K562 (cell line): ENCODE measurements at regions not wholly inside any gene's neighbourhood (a gene's known extent, or its start where the extent isn't known, plus 50 kb on each side); places are given as distances from the start of the nearest gene placed in this dataset.

Experiments
- ATAC-seq: fragments of 200-7000 bp; cut with Tn5 transposase; 3 replicates; pipeline ENCODE4 v1.9.1; 2020; ENCODE audit warnings: moderate library complexity
- BruUV-seq: library from RNA; stranded (reverse); fragments of 400-500 nt; replicated peaks from 2 replicates; lab custom pipeline; 2021; lab: Mats Ljungman, UMichigan
- CTCF ChIA-PET: fragments of 300-600 bp; formaldehyde crosslinking; extraction: SDS; loops from one replicate; lab custom pipeline; 2021; ENCODE audit warnings: low intra/inter-chr PET ratio; lab: Yijun Ruan, JAX
- POLR2A ChIA-PET: fragments of 300-600, 350-650 bp; sonication (Branson Sonifier 250); formaldehyde crosslinking; extraction: SDS; loops from one replicate; lab custom pipeline; 2021; ENCODE audit warnings: antibody characterized with exemption, inconsistent platforms; lab: Yijun Ruan, JAX
- DNase-seq, 4 experiments: peaks; one replicate each; pipeline versions ENCODE4 v3.0.0 to v3.0.0-alpha.2; 2011 to 2018; ENCODE audit warnings: low spot score in 3 of 4, mixed read lengths in 3 of 4; ENCODE audit errors: extremely low read depth in 1 of 4
- FAIRE-seq: peaks from 2 replicates; lab custom pipeline; 2011; peaks lifted over from hg19 to GRCh38; lab: Jason Lieb, UNC
- H2AFZ ChIP-seq: 2 replicates; pipeline ENCODE4 v1.6.0; 2011; ENCODE audit warnings: low read depth, low read length, control low read depth, inconsistent platforms
- H3K27ac ChIP-seq: fragments of 200-600 bp; 3 replicates; pipeline ENCODE4 v1.8.0; 2011; ENCODE audit warnings: low read depth, mild to moderate bottlenecking, control low read depth, inconsistent platforms, low read length, moderate library complexity, mixed read lengths; ENCODE audit errors: extremely low read depth
- H3K27me3 ChIP-seq, 2 experiments: fragments of 300-600 bp in 1 of 2; 2 replicates in 1 of 2; 3 replicates in 1 of 2; pipeline versions ENCODE4 v1.6.0 to v1.8.0; 2011; ENCODE audit warnings: inconsistent platforms in 2 of 2, low read length in 2 of 2, mild to moderate bottlenecking in 1 of 2, mixed read lengths in 1 of 2, moderate library complexity in 1 of 2; ENCODE audit not compliant: control insufficient read depth in 2 of 2, insufficient read depth in 2 of 2
- H3K36me3 ChIP-seq: fragments of 300-600 bp; 3 replicates; pipeline ENCODE4 v1.8.0; 2011; ENCODE audit warnings: mild to moderate bottlenecking, low read length, inconsistent platforms; ENCODE audit not compliant: control insufficient read depth, insufficient read depth
- H3K4me1 ChIP-seq, 2 experiments: fragments of 200-600 bp in 1 of 2; replicated peaks in 1 of 2; 2 replicates in 1 of 2; 3 replicates in 1 of 2; pipeline versions ENCODE4 v1.5.1 to v1.8.0; 2011; ENCODE audit warnings: inconsistent platforms in 2 of 2, low read length in 2 of 2, mild to moderate bottlenecking in 1 of 2, mixed read lengths in 1 of 2, moderate library complexity in 1 of 2; ENCODE audit not compliant: control insufficient read depth in 2 of 2, insufficient read depth in 2 of 2
- H3K4me2 ChIP-seq: 2 replicates; pipeline ENCODE4 v1.6.1; 2011; ENCODE audit warnings: low read length, control low read depth, inconsistent platforms, mixed read lengths; ENCODE audit not compliant: insufficient read depth
- H3K4me3 ChIP-seq: fragments of 200-600 bp; sonication (generic), shearing (Covaris generic); 2 replicates; pipeline ENCODE4 v1.5.1; 2016; ENCODE audit warnings: control low read depth, inconsistent platforms
- H3K79me2 ChIP-seq: fragments of 200-600 bp; 3 replicates; pipeline ENCODE4 v1.8.0; 2011; ENCODE audit warnings: low read length, inconsistent platforms; ENCODE audit not compliant: control insufficient read depth, insufficient read depth
- H3K9ac ChIP-seq, 2 experiments: 2 replicates each; pipeline versions ENCODE4 v1.6.0 to v1.6.1; 2011; ENCODE audit warnings: low read depth in 2 of 2, low read length in 2 of 2, control low read depth in 1 of 2, inconsistent platforms in 1 of 2, mild to moderate bottlenecking in 1 of 2, mixed read lengths in 1 of 2; ENCODE audit not compliant: insufficient read depth in 1 of 2
- H3K9me1 ChIP-seq: one replicate; pipeline ENCODE4 v1.6.0; 2011; ENCODE audit warnings: inconsistent platforms, mild to moderate bottlenecking, low read length, moderate library complexity; ENCODE audit not compliant: control insufficient read depth, insufficient read depth
- H3K9me3 ChIP-seq: replicated peaks from 2 replicates; pipeline ENCODE4 v1.5.1; 2011; ENCODE audit warnings: low read depth, low read length, inconsistent platforms; ENCODE audit not compliant: control insufficient read depth, insufficient read depth
- H4K20me1 ChIP-seq: replicated peaks from 2 replicates; pipeline ENCODE4 v1.6.1; 2011; ENCODE audit warnings: low read length, inconsistent platforms, mixed read lengths; ENCODE audit not compliant: control insufficient read depth, insufficient read depth
- ATF1 ChIP-seq, 2 experiments: fragments of 450-650 bp in 1 of 2; IDR thresholded peaks; 2 replicates each; pipeline ENCODE4 v1.6.1; 2016; ENCODE audit warnings: missing compliant biosample characterization in 1 of 2, missing genetic modification characterization in 1 of 2
- CBFB ChIP-seq: sonication (generic); formaldehyde crosslinking; IDR thresholded peaks from 2 replicates; pipeline ENCODE4 v1.4.0; 2020; ENCODE audit warnings: mild to moderate bottlenecking, missing genetic modification reagents
- CBX5 ChIP-seq: IDR thresholded peaks from 2 replicates; pipeline ENCODE4 v1.6.1; 2014; ENCODE audit warnings: low read depth, borderline replicate concordance
- HSF4 ChIP-seq: fragments of 250-450 bp; sonication (Bioruptor Pico); IDR thresholded peaks from 2 replicates; pipeline ENCODE4 v2.1.2; 2022; ENCODE audit warnings: mild to moderate bottlenecking, moderate library complexity, borderline replicate concordance
- KLF13 ChIP-seq: fragments of 450-650 bp; IDR thresholded peaks from 2 replicates; pipeline ENCODE4 v1.6.1; 2016; ENCODE audit warnings: missing genetic modification characterization, low read depth, mild to moderate bottlenecking, missing compliant biosample characterization, moderate library complexity, borderline replicate concordance
- NFE2 ChIP-seq: IDR thresholded peaks from 2 replicates; pipeline ENCODE4 v1.6.1; 2014; ENCODE audit warnings: antibody characterized with exemption, low read depth
- RHOXF2B ChIP-seq: fragments of 250-450 bp; sonication (Bioruptor Pico); conservative IDR thresholded peaks from 2 replicates; pipeline ENCODE4 v1.5.1; 2021
- SREBF2 ChIP-seq: sonication (generic); formaldehyde crosslinking; IDR thresholded peaks from 2 replicates; pipeline ENCODE4 v1.4.0; 2020; ENCODE audit warnings: mild to moderate bottlenecking, missing genetic modification reagents
- TCF7 ChIP-seq: sonication (generic); IDR thresholded peaks from 2 replicates; pipeline ENCODE4 v1.6.1; 2016; ENCODE audit warnings: antibody characterized with exemption, borderline replicate concordance
- ZNF717 ChIP-seq: fragments of 250-450 bp; sonication (Bioruptor Pico); IDR thresholded peaks from 2 replicates; pipeline ENCODE4 v1.5.0; 2021
- WGBS: fragments of 100-300 bp; shearing (Covaris generic); methylation state at CpG from one replicate; pipeline ENCODE4 v1.1.6; 2016; ENCODE audit warnings: low coverage, mixed read lengths; ENCODE audit not compliant: insufficient coverage; ENCODE audit errors: missing lambda C conversion rate; 5-methylcytosine and 5-hydroxymethylcytosine counted together
- in situ Hi-C: fragments of 300-500 bp; cut with MboI; formaldehyde crosslinking; loops from 4 replicates; pipeline ENCODE4 v1.15.0; 2018; ENCODE audit warnings: inconsistent platforms, mixed read lengths
- intact Hi-C: fragments of 100-400 bp; cut with micrococcal nuclease; formaldehyde crosslinking; loops from 2 replicates; pipeline ENCODE4 v1.14.2; 2022
- TF ChIP-seq, protein P1 (sequence below), 2 experiments: fragments of 450-650 bp in 1 of 2; sonication (generic) in 1 of 2; formaldehyde crosslinking in 1 of 2; IDR thresholded peaks; 2 replicates each; pipeline versions ENCODE4 v1.7.1 to v1.9.0; 2016 to 2022; ENCODE audit warnings: inconsistent platforms in 1 of 2, mild to moderate bottlenecking in 1 of 2, missing genetic modification reagents in 1 of 2

DNA sequence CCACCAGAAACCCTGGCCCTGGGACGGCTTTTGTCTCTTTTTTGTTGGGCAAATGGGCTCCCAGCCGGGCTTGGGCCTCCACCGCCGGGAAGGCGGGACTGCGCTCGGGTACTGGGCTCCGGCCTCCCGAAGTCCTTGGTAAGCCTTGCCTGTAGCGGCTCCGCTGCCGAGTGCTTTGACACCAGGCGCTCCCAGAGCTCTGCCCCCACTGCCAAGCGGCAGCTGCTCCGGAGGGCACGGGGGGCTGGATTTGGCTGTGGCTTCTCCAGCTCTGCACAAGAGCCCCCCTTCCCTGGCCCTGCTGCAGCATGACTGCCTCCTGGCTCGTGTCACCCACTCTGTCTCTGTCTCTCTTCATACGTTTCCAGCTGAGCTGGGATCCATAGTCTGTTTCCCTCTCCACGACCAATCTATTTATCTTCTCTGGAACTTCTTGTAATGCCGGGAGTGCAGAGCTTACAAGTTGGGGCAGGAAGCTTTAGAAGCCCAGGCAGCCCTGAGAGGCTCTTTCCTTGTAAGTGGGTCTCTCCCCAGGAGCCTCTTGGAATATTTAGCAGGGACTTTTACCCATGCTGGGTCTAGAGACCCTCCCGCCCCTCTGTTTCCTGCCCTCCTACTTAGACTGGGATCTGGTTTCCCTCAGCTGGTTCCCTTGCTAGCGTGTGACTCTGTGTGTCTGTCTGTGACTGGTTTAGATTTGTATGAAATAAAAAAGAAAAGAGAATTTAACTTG, 246.9 kb upstream of the GSE1 start:
- H3K79me2 ChIP-seq, result no peaks in the 10 kb centered on the region; the same call in 2 of the 3 replicates
- ChIA-PET POLR2A (interaction anchor here (0.5 to 1.4 kb wide), 3 partner anchors 11 to 219 kb away, joined by 3 to 5 read pairs (median 3); no protein-coding TSS in a partner anchor), CTCF (no interaction called here)
- DNase-seq (no peak), FAIRE-seq (peak; percentile 40), ATAC-seq (no peak)
- H2AFZ ChIP-seq, result no peak overlapping the region
- H3K9ac ChIP-seq, result peak overlapping the region in 1 of 2 experiments; percentile 38; a peak in 1 of 4 replicates
- no peak overlapping the region for H3K4me3 ChIP-seq
- in situ Hi-C loops, result loop anchor here (10.0 kb wide), 1 partner anchor 251 kb away; the partner anchor contains the start of gene CIBAR2
- BruUV-seq, result no TSS peak
- no peak overlapping the region for H3K27ac ChIP-seq
- H3K36me3 ChIP-seq, result no peaks in the 10 kb centered on the region
- no peaks in the 10 kb centered on the region for H3K27me3 ChIP-seq
- peaks cover 31 to 78% of the 10 kb centered on the region in 2 experiments for H3K4me1 ChIP-seq
- no peaks in the 10 kb centered on the region for H3K9me1 ChIP-seq
- 73% methylated on average over 14 of the region's 22 CpGs for WGBS
- intact Hi-C loops, result no loop called here
- H4K20me1 ChIP-seq, result no peaks in the 10 kb centered on the region
- H3K4me2 ChIP-seq, result no peak overlapping the region
- no peaks in the 10 kb centered on the region for H3K9me3 ChIP-seq
- TF ChIP-seq SREBF2 (CRISPR knock-in tag) (no peak), NFE2 (no peak), KLF13 (tag) (no peak), CBX5 (no peak), ZNF717 (CRISPR knock-in tag) (no peak), TCF7 (no peak), ATF1 (CRISPR knock-in tag; IDR thresholded peaks at IDR 0.05) (no peak), ATF1 (tag; IDR thresholded peaks at IDR 0.05) (no peak), HSF4 (CRISPR knock-in tag) (no peak), CBFB (no peak), RHOXF2B (CRISPR knock-in tag) (no peak)
- TF ChIP-seq, protein P1, sequence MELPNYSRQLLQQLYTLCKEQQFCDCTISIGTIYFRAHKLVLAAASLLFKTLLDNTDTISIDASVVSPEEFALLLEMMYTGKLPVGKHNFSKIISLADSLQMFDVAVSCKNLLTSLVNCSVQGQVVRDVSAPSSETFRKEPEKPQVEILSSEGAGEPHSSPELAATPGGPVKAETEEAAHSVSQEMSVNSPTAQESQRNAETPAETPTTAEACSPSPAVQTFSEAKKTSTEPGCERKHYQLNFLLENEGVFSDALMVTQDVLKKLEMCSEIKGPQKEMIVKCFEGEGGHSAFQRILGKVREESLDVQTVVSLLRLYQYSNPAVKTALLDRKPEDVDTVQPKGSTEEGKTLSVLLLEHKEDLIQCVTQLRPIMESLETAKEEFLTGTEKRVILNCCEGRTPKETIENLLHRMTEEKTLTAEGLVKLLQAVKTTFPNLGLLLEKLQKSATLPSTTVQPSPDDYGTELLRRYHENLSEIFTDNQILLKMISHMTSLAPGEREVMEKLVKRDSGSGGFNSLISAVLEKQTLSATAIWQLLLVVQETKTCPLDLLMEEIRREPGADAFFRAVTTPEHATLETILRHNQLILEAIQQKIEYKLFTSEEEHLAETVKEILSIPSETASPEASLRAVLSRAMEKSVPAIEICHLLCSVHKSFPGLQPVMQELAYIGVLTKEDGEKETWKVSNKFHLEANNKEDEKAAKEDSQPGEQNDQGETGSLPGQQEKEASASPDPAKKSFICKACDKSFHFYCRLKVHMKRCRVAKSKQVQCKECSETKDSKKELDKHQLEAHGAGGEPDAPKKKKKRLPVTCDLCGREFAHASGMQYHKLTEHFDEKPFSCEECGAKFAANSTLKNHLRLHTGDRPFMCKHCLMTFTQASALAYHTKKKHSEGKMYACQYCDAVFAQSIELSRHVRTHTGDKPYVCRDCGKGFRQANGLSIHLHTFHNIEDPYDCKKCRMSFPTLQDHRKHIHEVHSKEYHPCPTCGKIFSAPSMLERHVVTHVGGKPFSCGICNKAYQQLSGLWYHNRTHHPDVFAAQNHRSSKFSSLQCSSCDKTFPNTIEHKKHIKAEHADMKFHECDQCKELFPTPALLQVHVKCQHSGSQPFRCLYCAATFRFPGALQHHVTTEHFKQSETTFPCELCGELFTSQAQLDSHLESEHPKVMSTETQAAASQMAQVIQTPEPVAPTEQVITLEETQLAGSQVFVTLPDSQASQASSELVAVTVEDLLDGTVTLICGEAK (IDR thresholded peaks at IDR 0.05), result no peak
- TF ChIP-seq, protein P1 (CRISPR knock-in tag; IDR thresholded peaks at IDR 0.05), result no peak
